Stimulated activated naive CD8-positive, alpha-beta T cell treated with anti-CD3 and anti-CD28 coated beads, Interleukin-15, Interleukin-2, amounts not matched to agents 100 U/mL and 50 U/mL, for 24 hours (primary cell): ENCODE measurements at regions not wholly inside any gene's neighbourhood (a gene's known extent, or its start where the extent isn't known, plus 50 kb on each side); places are given as distances from the start of the nearest gene placed in this dataset.

Source experiments
- ATAC-seq: fragments of 150-1000 bp; cut with Tn5 transposase; one replicate; pipeline ENCODE4 v1.10.0; 2021
- DNase-seq: peaks from one replicate; pipeline ENCODE4 v3.0.0; 2021

DNA sequence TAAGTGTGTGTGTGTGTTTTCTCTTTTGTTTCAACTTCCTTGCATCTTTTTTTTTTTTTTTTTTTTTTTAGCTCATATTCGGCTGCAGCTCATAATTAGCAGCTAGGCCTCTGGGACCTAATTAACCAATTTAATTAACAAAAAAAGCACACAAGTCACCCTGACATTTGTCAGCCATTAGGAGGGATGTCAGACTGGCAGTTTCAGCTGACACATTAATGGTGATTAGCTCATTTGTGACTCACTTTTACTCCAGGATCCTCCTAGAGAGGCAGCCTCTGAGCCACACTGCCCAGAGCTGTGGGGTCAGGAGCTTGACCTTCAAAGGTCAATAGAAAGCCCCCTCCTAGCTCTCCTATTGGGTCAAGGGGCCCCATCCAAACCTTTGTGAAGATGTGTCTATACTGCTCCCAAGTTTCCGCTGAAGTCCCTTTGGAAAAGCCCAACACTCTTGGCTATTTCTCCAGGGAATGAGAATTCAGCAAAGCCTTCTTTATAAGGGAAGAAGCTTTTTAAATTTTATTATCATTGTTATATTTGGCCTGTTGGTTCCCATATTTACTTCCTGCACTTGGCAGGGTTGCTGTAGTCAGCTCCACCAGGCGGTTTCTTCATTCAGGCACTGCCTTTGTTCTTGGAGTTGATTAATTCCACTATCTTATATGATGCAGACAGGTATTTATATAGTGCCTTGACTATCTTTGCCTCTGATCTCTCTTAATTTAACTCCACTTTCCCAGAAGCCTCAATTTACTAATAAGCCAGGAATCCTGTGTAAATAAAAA is 109.5 kb upstream of the HABP2 start:
- no peak for ATAC-seq
- no peak for DNase-seq

- ATAC-seq, result no peak
- no peak for DNase-seq
These were observed 108.0 kb upstream of the HABP2 start for GRCh38 chr10:113444766-113445365.

DNA sequence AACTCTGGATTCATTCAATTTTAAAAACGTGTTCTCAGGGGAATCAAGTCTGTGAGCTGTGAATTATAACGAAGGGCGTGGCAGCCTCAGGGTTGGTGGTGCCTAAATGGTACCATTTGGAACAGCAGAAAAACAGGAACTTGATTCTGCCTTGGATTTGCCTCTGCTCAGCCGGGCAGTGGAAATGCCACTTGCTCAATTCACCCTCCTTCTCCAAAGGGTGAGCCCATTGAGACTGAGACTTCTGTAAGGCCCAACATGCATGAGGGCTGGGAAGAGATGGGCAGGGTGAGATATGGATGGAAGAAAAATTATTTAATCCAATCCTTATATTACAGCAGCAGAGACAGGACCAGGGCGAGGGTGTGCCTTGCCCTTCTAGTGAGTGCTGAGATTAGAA is 107.1 kb upstream of the HABP2 start:
- DNase-seq (no peak), ATAC-seq (no peak)

- ATAC-seq, result no peak
- no peak for DNase-seq
These were observed 106.1 kb upstream of the HABP2 start for GRCh38 chr10:113446739-113447138.

GRCh38 chr10:113447278-113447677 is 105.6 kb upstream of the HABP2 start:
- no peak for DNase-seq
- no peak for ATAC-seq

- DNase-seq (no peak), ATAC-seq (no peak)
These were observed 103.7 kb upstream of the HABP2 start for GRCh38 chr10:113449006-113449695.

- DNase-seq (no peak), ATAC-seq (no peak)
These were observed 102.6 kb upstream of the HABP2 start for GRCh38 chr10:113450046-113450804.

DNA sequence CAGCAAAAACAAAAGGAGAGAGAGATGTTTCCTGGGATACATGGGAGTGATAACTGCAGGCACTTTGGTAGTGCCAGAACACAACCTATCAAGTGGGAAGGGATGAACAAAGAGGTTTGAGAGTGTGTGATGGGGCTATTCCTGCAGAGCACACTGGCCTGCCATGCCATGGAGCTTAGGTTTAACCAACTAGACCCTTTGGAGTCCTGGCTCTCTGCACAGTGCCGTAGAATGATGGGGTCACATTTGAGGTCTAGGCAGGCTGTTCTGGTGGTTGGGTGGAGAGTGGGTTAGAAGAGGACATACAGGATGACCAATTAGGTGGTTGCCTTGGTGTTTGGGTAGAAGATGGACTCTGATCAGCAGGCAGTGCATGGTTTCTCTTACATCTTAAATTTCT is 101.9 kb upstream of the HABP2 start:
- DNase-seq, result no peak
- ATAC-seq, result no peak

GRCh38 chr10:113452146-113452845 is 100.6 kb upstream of the HABP2 start:
- DNase-seq (no peak), ATAC-seq (no peak)

- ATAC-seq (no peak), DNase-seq (no peak)
These were observed 99.5 kb upstream of the HABP2 start for GRCh38 chr10:113453351-113453750.

DNA sequence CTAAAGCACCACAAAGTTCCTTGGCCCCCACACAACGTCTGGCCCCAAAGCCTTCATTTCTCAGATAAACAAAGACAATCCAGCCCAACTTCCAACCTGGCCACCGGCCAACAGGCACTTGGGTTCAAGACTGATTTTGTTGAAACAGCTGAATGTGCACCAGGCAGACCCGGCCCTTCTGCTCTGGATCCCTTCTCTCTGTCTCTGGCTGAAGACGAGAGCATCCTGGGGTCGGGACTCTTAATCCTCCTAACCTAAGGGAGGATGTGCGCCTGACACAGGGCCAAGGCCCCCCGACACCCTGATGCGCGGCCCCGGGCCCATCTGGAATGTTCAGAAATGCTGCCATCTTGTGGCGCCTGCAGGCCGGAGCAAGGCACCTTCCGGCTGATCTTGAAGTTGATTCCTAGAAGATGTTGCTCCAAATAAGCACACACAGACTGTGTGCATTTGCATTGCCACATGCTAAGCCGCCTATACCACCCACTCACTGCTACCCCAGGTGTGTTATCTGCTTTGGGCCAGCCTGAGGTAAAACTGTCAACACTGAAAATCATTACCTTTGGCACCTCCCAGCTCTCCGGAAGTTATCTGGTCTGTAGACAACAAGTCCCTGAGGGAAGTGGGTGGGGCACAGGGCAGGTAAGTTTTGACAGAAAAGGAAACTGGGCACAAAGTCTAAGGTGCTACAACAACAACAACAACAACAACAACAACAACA is 98.4 kb upstream of the HABP2 start:
- peak; percentile 25 for DNase-seq
- no peak for ATAC-seq

DNA sequence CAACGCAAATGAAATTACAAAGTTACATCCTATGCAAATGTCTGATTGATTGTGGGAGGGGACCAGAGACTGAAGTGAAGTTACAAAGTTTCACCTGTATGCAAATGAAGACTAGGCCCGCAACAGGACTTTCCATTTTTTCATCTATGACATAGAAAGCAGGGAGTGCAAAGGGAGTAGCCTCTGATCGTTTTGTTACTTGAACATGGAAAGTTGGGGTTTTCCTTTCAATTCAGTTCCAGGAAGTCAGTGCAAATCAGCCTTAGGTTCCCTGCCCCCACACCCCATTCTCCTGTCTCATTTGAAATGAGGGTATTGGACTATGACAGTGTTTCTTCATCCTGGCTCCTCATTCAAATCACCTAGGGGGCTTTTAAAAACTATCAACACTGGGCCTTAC is 96.9 kb upstream of the HABP2 start:
- ATAC-seq (no peak), DNase-seq (no peak)

DNA sequence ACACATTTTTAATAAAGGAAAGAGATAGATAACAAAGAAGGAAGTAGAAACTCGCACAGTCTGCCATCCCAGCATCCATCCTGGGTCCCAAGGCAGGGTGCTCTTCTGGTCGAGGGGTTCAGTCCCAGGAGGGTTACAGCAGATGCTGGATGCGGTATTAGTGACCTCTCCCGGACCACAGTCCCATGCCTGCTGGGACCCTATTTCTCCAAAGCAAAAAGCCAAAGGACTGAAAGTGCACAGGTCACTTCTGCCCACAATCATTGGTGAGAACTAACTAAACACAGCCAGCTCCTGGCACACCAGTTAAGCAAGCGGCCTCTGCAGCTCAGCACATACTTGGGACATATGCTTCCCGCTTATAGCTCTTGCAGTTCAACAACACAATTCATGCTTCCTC is 96.1 kb upstream of the HABP2 start:
- DNase-seq, result no peak
- no peak for ATAC-seq

DNA sequence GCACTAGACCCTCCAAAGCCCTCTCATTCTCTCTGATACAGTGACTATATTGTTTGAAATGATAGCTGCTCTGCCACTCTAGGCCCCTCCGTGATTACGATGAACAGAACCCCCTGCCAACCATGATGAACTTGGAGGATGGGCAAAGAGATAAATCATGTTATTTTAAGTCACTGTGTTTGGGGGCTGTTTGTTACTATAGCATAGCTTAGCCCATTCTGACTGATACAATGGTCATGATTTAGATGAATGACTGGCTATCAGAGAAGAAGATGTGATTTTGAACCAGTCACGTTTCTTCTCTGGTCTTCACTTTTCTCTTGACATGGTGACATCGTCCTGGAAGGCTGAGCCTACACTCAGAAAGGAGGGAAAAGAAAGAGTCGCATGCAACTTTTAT is 95.4 kb upstream of the HABP2 start:
- DNase-seq (no peak), ATAC-seq (no peak)

- no peak for ATAC-seq
- no peak for DNase-seq
These were observed 94.4 kb upstream of the HABP2 start for GRCh38 chr10:113458451-113458850.

DNA sequence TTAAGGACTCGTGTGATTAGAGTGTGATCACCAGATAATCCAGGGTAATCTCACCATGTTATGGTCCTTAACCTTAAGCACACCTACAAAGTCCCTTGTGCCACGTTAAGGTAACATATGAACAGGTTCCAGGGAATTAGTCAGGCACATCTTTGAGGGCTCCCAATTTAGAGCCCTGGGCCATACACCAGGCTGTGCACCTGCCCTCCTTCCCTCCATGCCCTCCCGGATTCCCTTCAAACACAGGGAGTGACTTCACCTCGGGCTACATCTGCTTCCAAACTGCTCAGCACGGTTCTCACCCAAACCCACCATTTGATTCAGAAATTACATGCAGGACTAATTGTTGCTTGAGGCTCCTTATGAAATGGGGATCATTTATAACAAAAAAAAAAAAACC is 93.9 kb upstream of the HABP2 start:
- ATAC-seq, result no peak
- no peak for DNase-seq

- no peak for ATAC-seq
- DNase-seq, result no peak
These were observed 93.1 kb upstream of the HABP2 start for GRCh38 chr10:113459626-113460280.

DNA sequence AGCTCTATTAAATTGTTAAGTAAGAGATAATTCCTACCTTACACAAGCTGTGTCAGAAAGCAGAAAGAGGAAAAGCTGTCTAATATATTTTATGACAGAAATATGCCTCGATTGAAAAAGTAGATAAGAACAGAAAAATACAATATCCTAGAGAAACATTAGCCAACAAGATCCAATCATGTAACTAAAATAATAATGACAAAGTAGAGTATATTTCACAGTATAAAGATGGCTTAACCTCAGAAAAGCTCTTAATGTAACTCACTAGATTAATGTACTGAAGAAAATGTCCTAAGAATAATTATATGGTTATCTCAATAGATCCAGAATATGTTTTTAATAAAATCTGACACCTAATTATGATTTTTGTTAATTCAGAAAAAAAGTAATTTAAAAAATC is 89.8 kb upstream of the HABP2 start:
- ATAC-seq (no peak), DNase-seq (no peak)

DNA sequence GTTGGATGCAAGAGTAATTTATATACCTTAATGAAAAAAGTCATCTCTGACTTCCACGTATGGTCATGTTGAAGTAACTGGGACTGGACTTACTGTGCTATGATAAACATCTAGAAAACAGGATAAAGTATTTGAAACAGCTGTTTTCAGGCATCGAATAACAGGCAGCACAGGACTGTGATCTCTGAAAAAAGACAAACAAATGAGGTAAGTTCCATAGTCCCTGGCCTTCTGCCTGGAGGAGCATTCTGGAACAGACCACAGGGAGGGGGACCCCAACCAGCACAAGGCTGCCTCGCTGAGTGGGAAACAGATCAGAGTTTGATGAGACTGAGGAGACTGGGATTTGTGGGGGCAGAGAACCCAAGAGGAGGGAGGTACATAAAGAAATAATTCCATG is 89.1 kb upstream of the HABP2 start:
- ATAC-seq, result no peak
- no peak for DNase-seq

- DNase-seq, result no peak
- no peak for ATAC-seq
These were observed 83.1 kb upstream of the HABP2 start for GRCh38 chr10:113469796-113470195.
